Type B pancreatic cell (in vitro differentiated cells): ENCODE measurements at regions not wholly inside any gene's neighbourhood (a gene's known extent, or its start where the extent isn't known, plus 50 kb on each side); places are given as distances from the start of the nearest gene placed in this dataset.

Experiments
- DNase-seq: peaks from one replicate; pipeline ENCODE4 v3.0.0; 2021; ENCODE audit warnings: mixed read lengths; ENCODE audit not compliant: unreplicated experiment; ENCODE audit errors: extremely low spot score
- H3K27ac Mint-ChIP-seq: 2 replicates; pipeline ENCODE4 v1.8.0; 2021; ENCODE audit warnings: mild to moderate bottlenecking, mixed read lengths
- H3K27me3 Mint-ChIP-seq: 2 replicates; pipeline ENCODE4 v1.8.0; 2021; ENCODE audit warnings: mixed read lengths
- H3K36me3 Mint-ChIP-seq: 2 replicates; pipeline ENCODE4 v1.8.0; 2021; ENCODE audit warnings: mixed read lengths
- H3K4me1 Mint-ChIP-seq: one replicate; pipeline ENCODE4 v1.8.0; 2021; ENCODE audit warnings: mixed read lengths; ENCODE audit not compliant: unreplicated experiment
- H3K4me3 Mint-ChIP-seq: 2 replicates; pipeline ENCODE4 v1.8.0; 2021; ENCODE audit warnings: mild to moderate bottlenecking, mixed read lengths
- H3K9me3 Mint-ChIP-seq: 2 replicates; pipeline ENCODE4 v1.8.0; 2021; ENCODE audit warnings: mixed read lengths
- TF ChIP-seq, protein P1 (sequence below): fragments of 200-600 bp; sonication (generic); conservative IDR thresholded peaks from 2 replicates; pipeline ENCODE4 v1.5.0; 2021; ENCODE audit warnings: antibody characterized with exemption, mild to moderate bottlenecking

DNA sequence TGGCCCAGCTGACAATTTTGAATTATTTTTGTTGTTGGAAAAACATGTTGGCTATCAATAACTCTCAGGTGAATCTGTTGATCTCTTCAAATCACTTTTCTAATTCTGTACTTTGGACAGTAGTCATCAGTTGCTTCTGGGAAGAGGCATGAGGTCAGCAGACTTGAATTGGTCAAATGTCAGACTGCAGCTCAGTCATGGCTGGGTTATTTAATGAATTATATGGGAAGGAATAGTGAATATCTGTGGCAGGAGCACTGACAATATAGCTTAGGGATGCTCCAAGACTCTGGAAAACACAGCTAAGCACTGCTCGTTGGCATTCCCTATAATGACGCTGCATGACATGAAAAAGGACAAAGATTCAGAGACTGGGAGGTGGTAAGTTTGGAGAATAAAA is 98.8 kb upstream of the GAP43 start:
- Mint-ChIP-seq H3K27me3 (peaks cover 4% of the 10 kb centered on the region), H3K36me3 (no peaks in the 10 kb centered on the region), H3K9me3 (no peaks in the 10 kb centered on the region), H3K4me3 (no peak overlapping the region), H3K4me1 (no peaks in the 10 kb centered on the region), H3K27ac (no peak overlapping the region)
- TF ChIP-seq, protein P1, sequence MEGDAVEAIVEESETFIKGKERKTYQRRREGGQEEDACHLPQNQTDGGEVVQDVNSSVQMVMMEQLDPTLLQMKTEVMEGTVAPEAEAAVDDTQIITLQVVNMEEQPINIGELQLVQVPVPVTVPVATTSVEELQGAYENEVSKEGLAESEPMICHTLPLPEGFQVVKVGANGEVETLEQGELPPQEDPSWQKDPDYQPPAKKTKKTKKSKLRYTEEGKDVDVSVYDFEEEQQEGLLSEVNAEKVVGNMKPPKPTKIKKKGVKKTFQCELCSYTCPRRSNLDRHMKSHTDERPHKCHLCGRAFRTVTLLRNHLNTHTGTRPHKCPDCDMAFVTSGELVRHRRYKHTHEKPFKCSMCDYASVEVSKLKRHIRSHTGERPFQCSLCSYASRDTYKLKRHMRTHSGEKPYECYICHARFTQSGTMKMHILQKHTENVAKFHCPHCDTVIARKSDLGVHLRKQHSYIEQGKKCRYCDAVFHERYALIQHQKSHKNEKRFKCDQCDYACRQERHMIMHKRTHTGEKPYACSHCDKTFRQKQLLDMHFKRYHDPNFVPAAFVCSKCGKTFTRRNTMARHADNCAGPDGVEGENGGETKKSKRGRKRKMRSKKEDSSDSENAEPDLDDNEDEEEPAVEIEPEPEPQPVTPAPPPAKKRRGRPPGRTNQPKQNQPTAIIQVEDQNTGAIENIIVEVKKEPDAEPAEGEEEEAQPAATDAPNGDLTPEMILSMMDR: no peak
- DNase-seq: no peak

DNA sequence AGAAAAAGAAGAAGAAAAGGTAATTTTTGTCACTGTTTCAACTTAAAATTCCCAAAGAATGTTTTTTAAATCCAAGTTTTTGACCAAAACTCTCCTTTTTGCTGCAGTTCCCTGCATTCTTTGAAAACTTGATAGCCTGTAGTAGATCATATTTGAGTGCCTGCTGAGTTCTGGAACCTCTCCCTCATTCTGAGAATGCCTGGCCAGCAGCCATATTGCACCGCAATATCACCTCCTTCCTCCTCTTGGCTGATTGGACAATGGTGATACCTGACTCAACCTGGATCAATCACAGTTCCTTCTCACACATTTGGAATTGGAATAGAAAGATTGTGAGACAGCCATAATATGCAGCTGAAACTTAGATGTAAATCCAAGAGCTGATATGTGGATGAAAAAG is 97.6 kb upstream of the GAP43 start:
- no peak for DNase-seq
- Mint-ChIP-seq H3K4me1 (no peaks in the 10 kb centered on the region), H3K4me3 (no peak overlapping the region), H3K27ac (no peak overlapping the region), H3K27me3 (peaks cover 6% of the 10 kb centered on the region), H3K36me3 (no peaks in the 10 kb centered on the region), H3K9me3 (peaks cover 5% of the 10 kb centered on the region)
- TF ChIP-seq, protein P1: no peak

DNA sequence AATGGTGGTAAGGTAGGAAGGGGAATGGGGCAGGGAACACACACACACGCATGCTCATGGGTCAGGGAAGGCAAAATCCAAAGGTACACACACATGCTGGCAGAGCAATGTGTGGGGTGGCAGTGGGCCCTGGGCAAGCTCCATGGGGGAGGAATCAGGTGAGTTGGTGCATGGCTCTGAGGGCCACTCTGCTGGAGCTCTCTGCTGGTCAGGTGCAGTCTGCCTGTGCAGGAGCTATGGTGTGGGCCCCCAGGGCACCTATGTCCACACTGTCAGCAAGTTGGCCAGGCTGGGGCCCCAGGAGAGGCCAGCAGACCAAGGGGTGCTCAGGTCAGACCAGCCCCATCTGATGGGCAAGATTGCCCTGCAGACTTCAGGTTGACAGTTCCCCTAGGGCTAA is 90.1 kb upstream of the GAP43 start:
- no peak for DNase-seq
- H3K27ac Mint-ChIP-seq: no peak overlapping the region
- TF ChIP-seq, protein P1: no peak
- peaks cover 3% of the 10 kb centered on the region for H3K27me3 Mint-ChIP-seq
- no peaks in the 10 kb centered on the region for H3K4me1 Mint-ChIP-seq
- peaks cover 12% of the 10 kb centered on the region for H3K9me3 Mint-ChIP-seq
- H3K36me3 Mint-ChIP-seq: no peaks in the 10 kb centered on the region
- H3K4me3 Mint-ChIP-seq: no peak overlapping the region

DNA sequence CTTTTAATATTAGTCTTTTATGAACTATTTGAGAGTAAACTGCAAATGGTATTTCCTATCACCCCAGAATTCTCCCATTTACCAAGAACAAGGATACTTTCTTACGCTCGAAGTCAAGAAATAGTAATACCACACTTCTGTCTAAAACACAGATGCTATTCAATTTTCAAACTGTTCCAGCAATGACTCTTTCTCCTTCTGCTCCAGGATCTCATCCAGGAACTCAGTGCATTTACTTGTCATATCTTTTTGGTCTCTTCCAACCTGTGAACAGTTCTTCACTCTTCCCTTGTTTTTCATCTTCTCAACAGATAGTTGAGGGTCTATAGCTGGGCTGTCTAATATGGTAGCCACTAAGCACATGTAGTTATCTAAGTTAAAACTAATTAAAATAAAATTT is 87.1 kb upstream of the GAP43 start:
- Mint-ChIP-seq H3K9me3 (peaks cover 7% of the 10 kb centered on the region), H3K36me3 (no peaks in the 10 kb centered on the region), H3K4me1 (no peaks in the 10 kb centered on the region), H3K27ac (no peak overlapping the region), H3K4me3 (no peak overlapping the region), H3K27me3 (no peaks in the 10 kb centered on the region)
- TF ChIP-seq, protein P1: no peak
- DNase-seq: no peak

DNA sequence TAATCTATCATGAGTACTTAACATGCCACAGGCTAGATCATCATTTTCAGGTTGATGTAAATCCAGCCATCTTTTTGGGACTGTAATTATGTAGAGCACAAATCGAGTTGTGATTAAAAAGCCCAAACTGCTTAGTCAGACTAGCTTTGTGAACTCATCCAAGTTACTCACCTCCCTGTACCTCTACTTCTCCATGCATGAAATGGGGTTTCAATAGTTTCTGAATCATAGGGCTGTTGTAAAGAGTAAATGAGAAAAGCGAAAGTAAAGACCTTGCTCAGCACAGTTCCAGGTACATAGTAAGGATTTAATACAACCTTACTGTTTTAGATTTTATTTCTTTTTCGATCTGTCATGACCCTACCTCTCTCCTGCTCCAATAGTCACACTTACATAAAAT is 85.6 kb upstream of the GAP43 start:
- Mint-ChIP-seq H3K4me3 (no peak overlapping the region), H3K27me3 (no peaks in the 10 kb centered on the region), H3K27ac (no peak overlapping the region), H3K9me3 (no peaks in the 10 kb centered on the region), H3K4me1 (no peaks in the 10 kb centered on the region), H3K36me3 (no peaks in the 10 kb centered on the region)
- TF ChIP-seq, protein P1: no peak
- DNase-seq: no peak

DNA sequence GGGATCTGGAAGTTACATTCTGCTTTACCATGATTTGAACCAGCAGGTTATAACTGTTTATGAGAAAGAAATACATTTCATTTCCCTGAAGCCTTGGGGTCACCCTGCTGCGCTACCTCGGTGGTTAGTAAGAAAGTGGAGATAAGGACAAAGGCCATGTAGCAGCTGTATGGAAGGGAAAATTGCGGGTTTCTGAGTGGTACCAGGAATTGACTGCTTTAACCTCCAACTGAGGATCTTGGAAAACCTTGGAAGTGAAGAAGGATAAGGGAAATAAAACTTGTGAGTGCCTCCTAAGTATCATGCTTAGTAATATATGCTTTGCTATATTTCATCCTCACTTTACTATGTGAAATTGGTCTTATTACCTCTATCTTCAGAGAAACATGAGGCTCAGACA is 76.1 kb upstream of the GAP43 start:
- Mint-ChIP-seq H3K4me1 (peaks cover 19% of the 10 kb centered on the region), H3K36me3 (no peaks in the 10 kb centered on the region), H3K4me3 (no peak overlapping the region), H3K27ac (no peak overlapping the region), H3K9me3 (no peaks in the 10 kb centered on the region), H3K27me3 (no peaks in the 10 kb centered on the region)
- TF ChIP-seq, protein P1: no peak
- DNase-seq: no peak
